Dedifferentiated amniotic fluid mesenchymal stem cell (primary cell): ENCODE measurements at regions not wholly inside any gene's neighbourhood (a gene's known extent, or its start where the extent isn't known, plus 50 kb on each side); places are given as distances from the start of the nearest gene placed in this dataset.
A peak's percentile ranks its signal among the peaks of the same experiment; 100 is the strongest.

Experiments
- DNase-seq: peaks from one replicate; pipeline ENCODE4 v3.0.0-alpha.2; 2016; ENCODE audit errors: extremely low spot score

DNA sequence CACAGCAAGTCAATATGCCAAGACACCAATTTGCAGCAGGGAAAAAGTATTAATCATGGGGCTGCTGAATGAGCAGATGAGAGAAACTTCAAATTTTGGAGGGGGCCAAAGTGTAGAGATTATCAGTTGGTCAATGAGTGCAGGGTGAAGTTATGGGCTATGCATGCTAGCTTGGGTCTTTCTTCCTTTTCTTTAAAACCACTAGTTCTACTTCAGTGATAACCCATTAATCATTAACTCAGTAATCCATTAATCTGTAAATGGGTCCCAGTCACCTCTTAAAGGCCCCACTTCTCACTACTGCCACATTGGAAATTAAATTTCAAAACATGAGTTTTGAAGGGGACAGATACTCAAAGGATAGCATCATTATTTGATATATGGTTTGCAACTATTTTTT is 688.6 kb upstream of the ADGRL4 start:
- DNase-seq, result no peak

DNA sequence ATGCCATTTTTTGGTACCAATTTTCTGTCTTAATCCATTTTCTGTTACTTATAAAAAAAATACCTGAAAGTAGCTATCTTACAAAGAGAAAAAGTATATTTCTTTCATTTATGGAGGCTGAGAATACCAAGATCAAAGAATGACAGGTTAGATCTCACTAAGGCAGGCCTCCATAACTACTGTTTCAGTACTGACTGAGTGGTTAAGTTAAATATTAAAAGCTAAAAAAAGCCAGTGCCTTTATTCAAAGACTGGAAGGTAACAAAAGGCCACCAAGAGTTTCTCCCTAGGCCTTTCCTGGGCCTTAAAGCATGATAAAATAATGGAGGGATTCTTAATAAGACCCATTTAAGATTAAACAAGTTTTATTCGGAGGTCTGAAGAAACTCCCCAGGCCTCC is 687.7 kb upstream of the ADGRL4 start:
- DNase-seq, result no peak

DNA sequence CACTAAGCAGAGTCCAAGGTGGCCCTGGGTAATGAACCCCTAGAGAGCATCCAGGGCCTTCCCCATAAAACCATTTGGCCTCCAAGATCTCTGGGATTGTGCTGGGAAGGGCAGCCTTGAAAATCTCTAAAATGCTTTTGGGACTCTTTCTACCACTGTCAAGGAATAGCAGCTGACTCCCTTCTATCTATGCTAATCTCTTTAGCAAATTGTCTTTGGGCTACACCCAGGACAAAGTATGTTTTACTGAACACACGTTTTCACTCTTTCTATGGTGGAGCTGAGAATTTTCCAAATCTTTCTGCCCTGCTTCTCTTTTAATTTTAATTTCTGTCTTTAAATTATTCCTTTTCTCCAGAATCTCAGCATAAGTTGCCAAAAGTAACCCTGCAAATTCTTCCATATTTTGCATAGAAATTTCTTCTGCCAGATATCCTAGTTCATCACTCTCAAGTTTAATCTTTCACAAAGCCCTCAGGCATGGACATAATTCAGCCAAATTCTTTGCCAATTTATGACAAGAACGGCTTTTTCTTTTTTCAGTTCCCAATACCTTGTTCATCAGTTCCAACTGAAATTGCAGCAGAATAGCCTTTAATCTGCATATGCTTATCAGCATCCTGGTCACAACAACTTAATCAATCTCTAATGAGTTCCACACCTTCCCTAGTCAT is 687.0 kb upstream of the ADGRL4 start:
- DNase-seq, result no peak

DNA sequence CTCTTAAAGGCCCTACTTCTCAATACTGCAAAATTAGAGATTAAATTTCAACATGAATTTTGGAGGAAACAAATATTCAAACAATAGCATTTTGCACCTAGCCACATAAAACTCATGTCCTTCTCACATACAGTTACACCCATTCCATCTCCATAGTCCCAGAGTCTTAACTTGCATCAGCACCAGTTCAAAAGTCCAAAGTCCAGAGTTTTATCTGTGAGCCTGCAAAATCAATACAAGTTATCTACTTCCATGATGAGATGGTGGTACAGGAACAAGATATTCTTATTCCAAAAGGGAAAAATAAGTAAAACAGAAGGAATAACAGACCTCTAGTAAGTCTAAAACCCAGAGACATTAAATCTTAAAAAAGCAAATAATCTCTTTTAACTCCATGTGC is 686.0 kb upstream of the ADGRL4 start:
- DNase-seq, result no peak

DNA sequence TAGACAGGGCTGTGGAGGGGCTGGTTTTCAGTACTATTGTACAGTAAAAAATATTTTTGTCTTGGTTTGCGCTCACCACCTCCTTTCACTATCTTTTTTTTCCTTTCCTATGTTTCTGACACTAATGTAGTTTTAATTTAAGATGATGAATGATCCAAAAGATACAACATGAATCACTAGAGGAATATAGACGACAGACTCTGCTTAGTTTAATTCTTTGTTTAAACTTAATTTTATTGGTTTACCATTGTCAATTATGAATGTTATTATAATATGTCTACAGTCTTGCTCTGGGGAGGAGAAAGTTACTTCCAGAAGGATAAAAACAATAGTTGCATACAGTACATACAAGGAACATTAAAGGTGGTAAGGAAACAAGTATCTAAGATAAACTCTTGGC is 682.4 kb upstream of the ADGRL4 start:
- DNase-seq, result no peak

DNA sequence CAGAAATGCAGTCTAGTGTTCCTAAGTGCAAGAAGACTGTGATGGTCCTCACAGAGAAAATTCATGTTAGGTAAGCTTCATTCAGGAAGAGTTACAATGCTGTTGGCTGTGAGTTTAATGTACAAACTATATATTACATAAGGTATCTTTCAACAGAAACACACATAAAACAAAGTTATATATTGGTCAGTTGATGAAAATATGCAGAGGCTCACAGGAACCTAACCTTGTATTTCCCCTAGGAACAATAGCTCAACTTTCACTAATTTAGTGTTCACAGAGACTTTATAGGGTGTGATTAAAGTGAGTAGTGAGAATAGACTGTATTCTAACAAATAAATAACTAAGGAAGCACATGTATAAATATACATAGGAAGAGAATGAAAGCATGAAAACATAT is 676.9 kb upstream of the ADGRL4 start:
- no peak for DNase-seq

DNA sequence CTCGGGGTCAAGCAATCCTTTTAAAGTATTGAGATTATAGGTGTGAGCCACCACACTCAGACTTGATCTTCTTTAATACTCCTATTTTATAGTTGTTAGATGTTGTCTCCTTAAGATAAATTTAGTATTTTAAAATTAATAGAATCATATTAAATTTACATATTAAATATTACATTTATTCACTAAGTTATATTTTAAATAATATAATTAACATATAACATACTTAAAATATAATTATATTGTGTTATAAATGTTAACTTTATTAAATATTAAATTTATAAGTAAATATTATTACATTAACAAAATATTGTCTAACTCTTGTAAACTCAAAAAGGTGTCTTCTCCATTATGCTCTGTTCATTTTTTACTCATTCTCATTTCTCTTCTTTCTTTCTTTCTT is 675.9 kb upstream of the ADGRL4 start:
- no peak for DNase-seq

DNA sequence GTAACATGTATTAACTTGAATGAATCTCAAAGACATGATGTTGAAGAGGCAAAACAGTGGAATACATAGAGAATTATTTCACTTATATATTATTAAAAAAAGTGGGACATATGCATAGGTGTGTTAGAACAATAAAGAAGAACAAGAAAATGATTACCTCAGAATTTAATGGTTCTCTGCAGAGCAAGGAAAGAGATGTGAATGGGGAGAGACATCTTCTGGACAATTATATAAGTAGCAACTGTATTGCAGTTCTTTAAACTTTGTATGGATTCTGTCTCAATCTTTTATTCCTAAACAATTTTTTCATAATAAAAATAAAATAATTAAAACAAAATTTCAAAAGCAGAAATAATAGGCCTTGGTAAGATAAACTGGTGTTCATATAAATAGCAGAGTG is 674.9 kb upstream of the ADGRL4 start:
- DNase-seq, result no peak

DNA sequence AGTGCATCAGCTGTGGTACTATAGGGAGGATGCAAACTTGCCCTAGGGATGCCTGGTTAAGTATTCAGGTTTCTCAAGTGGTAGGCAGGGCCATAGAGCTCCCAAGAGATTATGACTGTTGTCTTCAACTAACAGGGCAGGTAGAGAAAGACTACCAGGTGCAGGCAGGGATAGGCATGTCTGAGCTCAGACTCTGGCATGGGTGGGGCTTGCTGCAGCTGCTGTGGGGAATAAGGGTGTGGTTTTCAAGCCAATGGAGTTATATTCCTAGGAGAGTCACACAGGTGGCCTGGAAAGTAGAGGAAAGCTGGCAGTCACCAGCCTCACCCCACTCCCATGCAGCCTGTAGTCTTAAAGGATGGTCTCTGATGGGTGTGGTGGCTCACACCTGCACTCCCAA is 673.4 kb upstream of the ADGRL4 start:
- no peak for DNase-seq

DNA sequence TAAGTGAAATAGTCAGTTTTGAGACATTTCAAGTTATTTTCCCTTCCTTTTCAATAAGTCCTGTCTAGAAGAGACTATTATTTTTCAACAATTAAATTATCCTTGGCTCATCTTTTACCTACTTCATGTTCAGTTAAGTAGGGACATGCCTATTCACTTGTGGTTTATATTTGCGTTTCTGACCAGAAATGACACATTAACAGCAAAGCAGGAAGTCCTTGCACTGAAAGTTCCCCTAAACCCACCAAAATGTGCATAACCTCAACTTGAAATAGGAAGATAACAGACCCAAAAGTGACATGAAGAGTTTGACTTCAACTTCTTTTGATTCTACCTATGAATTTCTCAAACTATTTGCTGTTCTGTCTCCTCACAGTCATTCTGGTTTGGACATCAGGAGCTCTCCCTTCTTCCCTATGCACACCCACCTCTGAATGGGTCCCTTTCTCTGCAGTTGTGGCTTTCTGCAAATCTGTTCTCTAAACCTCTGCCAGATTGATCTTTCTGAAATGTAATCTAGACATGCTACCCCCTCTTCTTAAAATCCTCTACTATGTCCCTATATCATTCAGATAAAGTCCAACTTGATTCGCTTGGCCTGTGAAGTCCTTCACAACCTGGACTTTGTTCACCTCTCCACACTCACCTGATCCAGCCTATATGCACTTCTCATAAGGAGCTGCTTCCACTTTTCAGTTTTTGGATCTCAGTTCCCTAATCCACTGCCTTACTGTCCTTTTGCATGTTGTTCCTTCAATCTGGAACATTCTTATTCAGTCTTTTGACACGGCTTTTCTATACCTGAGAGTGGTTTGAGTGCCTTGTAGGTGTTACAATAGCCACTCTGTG is 661.5 kb upstream of the ADGRL4 start:
- no peak for DNase-seq

DNA sequence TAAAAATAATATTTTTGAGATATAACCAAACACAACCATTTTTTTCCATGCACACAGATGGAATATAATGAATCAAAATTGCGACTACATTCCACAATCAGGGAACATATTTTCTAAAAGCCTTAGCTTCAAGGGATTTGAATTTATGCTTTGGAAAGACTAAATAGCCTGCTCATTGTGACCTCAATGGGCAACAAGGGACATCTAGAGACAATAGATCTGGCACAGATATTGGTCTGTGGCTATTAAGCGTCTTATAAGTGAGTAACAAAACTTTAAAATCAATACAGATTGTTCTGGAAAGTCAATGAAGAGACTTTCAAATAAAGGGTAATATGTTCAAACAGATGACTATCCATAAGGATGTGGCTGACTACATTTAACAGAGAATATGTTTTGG is 660.6 kb upstream of the ADGRL4 start:
- no peak for DNase-seq

DNA sequence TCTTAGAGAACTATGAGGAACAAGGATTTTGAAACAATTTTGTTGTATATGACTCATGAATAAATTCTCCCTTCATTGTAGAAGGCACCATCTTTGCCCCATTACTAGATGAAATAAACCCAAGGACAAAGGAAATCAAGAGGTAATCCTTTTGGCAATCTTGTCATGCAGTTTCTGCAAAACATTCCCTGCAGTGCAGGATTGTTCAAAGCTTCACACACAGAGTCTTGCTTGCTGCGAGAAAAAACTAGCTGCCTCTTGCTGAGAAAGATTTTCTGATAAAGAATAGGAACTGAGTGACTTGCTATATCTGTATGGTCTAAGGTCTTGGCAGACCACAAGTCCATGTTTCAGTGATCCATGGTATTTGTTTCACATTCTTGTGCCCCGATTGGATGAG is 657.4 kb upstream of the ADGRL4 start:
- DNase-seq, result peak; percentile 49

DNA sequence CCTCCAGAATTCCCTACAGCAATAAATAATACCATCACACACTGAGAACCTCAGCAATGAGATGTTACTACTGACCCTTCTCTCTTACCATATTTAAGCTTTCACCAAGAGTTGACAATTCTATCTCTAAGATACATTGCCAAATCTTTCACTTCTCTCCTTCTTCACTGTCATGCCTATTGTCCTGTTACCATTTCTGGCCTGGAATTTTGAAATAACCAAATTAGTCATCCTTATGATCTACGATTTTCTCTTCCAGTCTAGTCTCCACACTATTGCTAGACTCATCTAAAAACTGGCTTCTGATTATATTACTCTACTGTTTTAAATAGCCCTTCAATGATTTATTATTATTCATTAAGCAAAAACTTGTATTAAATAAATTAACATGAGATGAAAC is 656.1 kb upstream of the ADGRL4 start:
- DNase-seq, result no peak

DNA sequence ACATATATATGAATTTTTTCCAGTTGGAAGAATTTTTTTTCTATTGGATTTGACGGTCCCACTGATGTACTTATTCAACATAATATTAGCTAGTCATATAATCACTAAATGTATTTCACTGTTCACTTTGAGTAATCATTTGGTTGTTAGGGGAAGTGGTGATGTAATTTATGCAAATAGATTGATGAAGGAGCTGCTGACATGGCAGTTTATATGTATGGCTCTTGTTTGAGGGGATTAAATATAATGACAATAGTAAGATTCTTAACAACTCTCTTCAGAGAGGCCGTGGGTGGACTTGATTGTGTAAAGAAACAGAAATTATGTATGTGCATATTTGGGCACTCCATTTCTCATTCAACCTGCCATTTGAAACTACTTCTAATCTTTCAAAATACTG is 653.6 kb upstream of the ADGRL4 start:
- no peak for DNase-seq

DNA sequence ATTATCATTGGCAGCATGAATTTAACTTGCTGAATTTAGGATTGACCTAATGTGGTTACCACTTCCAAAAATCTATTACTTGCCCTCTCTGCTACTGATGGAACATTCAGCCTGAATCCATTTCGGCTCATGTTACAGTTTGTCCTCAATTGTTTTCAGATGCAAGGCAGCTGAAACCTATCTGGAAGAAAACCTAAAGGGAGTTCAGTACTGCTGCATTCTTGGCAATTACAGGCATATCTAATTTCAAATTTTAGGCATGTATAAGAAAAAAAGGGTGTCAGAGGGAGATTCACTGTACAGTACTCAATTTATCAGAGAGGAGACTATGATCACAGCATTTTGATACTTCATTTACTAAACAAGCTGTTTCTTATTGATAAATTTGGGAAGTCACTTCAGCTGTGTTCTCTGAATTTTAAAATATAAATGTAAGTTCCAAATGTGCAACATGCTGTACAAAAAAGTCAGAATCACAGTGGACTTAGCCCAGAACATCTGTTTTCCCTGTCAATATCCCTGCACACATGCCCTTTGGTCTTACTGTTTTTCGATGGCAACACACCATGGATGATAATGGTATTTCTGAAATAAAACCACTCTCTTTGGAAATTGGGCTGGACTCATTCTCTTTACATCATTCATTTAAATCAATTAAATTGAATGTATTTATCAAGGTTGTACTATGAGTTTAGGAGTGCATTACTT is 651.6 kb upstream of the ADGRL4 start:
- DNase-seq, result peak; percentile 65

DNA sequence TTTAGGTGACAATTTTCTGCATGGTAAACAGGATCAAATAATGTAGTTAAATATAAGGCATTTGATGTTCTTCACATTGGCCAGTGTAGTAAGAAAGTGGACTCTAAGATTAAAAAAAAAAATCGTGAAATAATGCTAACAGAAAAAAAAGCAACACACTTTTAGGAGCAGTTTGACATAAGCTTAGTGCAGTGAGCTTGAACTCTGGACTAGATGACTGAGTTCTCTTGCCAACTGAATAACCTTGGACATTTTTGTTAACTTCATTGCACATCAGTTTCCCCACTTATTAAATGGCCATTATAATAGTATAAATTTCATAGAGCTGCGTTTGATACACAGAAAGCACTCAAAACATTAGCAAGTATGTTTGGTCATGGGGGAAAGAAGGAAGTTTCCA is 649.3 kb upstream of the ADGRL4 start:
- no peak for DNase-seq

DNA sequence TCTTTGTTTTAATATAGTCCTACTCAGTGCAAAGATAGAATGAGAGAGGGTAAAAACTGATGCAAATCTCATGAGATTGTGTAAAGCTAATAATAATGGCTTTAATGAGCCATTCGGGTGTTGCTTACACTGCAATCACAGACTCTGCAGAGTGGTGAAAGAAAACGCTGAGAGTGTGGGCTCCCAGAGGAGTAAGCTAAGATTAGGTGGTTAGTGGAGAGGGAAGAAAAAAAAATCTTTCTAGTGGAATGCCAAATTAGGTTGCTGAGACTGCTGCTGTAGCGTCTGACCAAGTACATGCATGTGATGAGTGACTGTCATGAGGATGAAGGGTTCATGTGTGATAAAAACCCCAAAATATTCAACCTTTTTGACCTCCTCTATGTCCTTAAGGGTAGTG is 645.9 kb upstream of the ADGRL4 start:
- no peak for DNase-seq

DNA sequence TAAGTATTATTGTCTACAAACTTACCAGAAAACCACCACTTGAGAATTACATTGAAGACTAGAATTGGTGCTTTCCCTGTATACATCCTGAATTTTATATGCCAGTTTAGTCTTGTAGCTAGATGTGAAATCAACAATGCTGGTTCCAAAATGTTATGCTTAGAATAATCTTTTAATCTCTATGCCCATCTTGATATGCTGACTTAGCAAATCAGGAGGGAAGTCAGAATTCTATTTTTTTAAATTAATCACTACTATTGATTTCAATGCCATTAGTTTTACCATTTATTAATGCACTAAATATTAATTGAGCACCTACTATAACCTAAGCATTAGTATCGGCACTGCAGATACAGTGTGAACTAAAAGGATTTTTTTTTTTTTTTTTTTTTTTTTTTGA is 641.6 kb upstream of the ADGRL4 start:
- no peak for DNase-seq

DNA sequence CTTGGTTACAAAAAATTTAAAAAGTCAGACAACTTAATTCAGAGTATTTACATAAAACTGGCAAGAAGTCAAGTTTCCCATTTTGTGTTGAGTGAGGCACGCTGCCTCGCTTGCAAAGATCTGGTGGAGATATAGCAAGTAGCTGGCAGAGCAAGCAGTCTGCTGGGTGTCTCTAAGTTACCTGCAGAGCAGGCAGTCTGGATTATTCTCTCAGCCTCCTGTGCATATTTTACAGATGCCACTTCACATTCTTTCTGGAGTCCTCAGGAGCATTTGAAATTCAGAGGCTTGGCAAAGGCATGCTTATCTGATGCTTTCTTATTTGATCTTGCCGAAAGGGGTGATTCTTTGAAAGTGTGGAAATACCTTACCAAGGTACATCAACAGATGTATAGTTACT is 640.4 kb upstream of the ADGRL4 start:
- DNase-seq, result no peak

DNA sequence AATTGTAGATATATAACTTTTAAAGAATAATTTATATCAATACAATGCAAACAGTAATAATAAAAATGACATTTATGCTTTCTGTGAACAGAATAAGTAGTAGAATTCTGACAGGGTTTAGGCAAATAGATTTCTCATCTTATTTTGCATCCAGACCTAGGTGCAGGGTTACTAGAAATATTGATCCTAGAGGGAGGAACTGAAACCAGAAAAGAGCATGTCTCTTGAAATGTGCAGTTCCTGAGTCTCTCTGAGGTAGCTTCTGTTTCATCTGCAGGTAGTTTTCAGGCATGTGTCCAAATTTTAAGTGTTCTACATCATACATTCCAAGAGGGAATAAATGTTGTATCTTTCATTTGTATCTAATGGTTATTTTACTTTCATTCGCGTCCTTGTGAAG is 631.9 kb upstream of the ADGRL4 start:
- no peak for DNase-seq

DNA sequence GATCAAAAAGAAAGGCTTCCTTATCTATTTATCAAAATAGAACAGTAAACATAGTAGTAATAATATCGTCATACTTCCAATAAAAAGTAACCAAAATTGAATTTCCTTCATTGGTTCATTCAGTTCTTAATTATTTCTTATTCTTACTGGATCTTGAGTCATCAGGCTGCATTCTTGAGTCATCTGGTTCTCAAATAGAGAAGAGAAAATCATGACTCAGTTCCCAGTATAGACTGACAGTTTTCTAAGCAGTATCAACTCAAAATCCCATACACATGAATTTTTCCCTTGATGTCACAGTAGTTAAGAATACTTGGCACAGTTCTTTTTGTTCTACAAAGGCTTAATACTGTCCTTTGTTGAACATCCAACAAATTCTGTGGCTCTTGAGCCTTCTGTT is 626.9 kb upstream of the ADGRL4 start:
- peak; percentile 74 for DNase-seq

DNA sequence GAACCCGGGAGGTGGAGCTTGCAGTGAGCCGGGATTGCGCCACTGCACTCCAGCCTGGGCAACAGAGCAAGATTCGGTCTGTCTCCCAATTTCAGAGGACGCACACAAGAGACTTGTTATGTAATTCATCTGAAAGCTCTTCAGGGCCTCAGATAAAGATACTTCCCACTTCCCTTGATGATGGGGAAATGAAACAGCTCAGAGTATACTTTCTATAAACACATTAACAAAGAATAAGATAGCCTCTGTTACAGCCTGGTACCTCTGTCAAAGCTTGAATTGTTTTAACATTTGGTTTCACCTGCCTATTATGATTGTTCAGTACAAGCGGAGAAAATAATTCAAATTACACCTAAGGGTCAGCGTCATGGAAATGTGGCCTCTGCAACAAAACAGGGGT is 622.9 kb upstream of the ADGRL4 start:
- DNase-seq, result no peak

DNA sequence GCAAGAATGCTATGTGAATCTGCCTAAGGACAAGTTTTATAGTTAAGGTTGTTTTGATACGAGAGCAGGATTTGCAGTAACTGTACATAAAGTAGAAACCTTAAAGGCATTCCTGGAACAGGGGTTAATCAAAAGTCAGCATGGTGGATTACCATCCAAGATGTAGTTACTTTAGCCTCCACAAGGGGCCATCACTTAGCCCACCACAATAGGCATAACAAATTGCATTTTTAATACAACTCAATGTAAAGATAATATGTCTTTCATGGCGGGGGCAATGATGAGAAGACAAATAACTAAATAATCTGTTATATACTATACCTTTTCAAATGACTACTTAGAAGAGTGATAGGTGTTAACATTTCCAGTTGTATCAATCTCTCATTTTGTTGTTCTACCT is 611.2 kb upstream of the ADGRL4 start:
- DNase-seq, result no peak
